GM21717 (cell line): ENCODE measurements at regions not wholly inside any gene's neighbourhood (a gene's known extent, or its start where the extent isn't known, plus 50 kb on each side); places are given as distances from the start of the nearest gene placed in this dataset.
"Not testable (repeated sequence)": the region's sequence is repeated elsewhere in the genome, so short reads cannot be mapped to it uniquely, and the experiment has no call there.

Source experiments
- ATAC-seq: cut with Tn5 transposase; IDR thresholded peaks from one replicate; pipeline ENCODE4 v1.9.1; 2021; ENCODE audit warnings: mild to moderate bottlenecking, moderate library complexity; ENCODE audit not compliant: unreplicated experiment

DNA sequence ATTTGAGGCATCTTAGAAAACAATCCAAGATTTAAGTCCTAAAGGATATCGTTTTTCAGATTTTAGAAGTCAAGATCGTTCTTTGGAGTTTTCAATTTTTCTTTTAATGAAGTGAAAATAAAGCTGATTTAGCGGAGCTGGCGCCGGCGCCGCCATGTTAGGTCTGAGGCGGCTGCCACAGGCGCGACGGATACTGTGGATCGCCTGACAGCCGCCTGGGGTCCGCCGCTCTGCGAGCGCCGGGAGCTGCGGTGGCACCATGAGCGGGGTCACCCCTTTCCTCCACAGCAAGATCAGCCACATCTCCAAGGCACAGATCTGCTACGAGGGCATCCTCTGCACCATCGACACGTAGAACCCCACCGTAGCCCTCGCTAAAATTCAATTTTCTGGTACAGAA is 247.2 kb downstream of the GJA1 start:
- no peak for ATAC-seq

DNA sequence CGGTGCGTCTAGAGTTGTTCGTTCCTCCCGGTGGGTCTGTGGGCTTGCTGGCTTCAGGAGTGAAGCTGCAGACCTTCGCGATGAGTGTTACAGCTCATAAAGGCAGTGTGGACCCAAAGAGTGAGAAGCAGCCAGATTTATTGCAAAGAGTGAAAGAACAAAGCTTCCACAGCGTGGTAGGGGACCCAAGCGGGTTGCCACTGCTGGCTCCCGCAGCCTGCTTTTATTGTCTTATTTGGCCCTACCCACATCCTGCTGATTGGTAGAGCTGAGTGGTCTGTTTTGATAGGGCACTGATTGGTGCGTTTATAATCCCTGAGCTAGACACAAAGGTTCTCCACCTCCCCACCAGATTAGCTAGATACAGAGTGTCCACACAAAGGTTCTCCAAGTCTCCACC is 250.4 kb downstream of the GJA1 start:
- ATAC-seq = not testable (repeated sequence)

DNA sequence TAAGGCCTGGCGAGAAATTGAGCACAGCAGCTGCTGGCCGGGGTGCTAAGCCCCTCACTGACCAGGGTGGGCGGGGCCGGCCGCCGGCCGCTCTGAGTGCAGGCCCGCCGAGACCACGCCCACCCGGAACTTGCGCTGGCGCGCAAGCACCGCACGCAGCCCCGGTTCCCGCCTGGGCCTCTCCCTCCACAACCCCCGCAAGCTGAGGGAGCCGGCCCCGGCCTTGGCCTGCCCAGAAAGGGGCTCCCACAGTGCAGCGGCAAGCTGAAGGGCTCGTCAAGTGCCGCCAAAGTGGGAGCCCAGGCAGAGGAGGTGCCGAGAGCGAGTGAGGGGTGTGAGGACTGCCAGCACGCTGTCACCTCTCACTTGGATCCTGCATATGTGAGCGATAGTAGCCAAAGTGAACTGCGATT is 251.2 kb downstream of the GJA1 start:
- no peak for ATAC-seq

DNA sequence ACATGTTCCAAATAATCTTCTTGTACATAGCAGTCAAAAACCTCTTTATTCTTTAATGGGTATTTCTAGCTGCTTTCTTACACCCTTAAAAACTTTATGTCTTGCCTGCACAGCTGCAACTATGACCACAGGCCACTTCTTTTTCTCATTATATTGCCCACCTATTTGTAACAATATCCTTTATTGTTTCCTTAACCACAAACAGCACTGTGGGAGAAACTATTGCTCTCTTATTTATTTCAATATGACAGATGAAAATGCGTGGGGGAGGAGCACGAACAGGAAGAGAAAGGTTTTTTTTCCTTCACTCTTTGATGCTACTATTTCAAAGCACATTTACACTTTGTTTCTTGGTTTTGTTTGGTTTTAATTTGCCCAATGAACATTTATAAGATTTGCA is 253.5 kb downstream of the GJA1 start:
- ATAC-seq = no peak

DNA sequence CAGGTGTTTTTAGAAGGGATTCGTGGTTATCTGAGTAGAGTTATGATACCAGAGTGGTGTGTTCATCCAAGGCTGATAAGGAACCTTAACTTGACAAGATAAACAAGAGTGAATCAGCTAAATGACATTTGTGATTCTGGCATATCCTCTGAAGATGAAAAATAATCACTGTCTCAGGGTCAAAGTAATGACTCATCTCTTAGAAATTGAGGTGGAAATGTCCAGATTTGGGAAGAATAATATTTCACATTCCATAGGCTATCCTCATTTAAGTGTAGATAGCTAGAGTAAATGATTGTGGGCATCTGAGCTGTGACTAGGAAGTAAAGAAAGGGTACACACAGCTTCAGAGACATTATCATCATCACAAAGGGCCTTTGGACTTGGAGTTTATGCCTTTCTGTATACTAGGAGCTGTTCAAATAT is 255.7 kb downstream of the GJA1 start:
- ATAC-seq = no peak

DNA sequence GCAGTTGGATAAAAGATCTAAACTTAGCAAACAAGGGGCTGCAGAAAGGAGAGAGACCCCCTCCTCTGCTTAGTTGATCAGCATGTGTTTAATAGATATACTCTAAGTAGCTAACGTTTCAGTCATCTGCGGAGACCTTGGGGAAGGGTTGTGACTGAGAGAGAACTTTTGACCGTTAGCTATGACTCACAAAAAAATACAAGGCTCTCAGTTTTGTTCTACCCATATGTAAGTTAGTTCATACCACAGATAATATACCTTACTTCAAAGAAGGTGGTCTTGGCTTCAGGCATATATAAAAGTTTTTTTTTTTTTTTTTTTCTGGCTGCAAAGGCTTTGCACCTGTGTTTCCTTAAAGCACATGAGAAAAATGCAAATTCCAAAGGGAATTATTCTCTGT is 258.9 kb downstream of the GJA1 start:
- ATAC-seq = no peak

DNA sequence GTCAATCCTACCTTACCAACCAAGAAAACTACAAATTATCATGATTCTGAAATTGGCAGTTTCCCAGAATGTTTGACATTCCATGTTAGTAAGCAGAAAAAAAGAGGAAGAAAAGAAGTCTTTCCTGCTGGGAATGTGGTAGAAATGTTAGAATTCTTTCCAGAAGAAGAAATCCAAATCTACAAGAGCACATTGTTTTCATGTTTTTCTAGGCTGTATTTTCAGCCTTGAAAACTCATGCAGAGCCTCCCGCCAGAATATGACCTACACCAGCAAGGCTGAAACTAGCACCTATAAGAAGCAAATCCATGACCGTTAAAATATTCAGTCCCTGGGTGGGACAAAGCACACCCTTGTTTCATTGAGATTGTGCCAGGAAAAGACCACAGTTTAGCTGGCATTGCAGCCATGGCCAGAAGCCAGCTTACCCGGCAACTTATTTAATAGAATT is 259.4 kb downstream of the GJA1 start:
- no peak for ATAC-seq

DNA sequence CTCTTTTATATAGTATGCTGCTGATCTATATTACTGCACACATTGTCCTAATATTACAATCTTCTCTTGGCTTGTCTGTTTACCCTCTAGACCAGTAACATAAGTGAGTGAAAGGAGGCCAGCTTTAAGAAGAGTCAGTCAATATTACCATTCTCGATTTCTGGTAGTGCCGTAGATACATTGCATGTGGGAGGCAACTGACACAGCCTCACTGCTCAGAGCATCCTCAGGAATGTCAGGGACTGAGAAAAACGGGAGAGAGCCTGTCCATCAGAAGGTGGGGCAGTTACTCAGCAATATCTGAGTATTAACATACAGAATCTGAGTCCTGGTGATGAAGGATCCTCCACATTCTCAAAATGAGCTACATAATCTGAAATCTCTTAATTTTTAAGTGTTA is 259.9 kb downstream of the GJA1 start:
- ATAC-seq = no peak

DNA sequence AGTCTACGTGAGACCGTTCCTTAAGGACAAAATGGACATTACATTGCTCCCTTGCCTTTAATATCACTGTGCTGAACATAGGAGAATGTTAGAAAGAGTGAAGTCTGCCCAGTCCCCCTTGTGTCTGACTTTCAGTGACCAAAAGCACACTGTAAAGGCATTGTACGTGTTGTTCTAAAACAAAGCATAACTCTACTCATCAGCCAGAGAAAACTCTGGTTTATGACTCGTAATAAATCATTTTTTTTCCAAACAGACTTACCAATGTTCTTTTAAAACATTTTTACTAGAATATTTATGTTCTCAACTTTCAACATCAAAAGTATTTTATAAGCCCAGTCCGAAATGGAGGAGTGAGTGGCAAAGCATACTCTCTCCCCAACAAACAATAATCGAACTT is 262.5 kb downstream of the GJA1 start:
- ATAC-seq = no peak

DNA sequence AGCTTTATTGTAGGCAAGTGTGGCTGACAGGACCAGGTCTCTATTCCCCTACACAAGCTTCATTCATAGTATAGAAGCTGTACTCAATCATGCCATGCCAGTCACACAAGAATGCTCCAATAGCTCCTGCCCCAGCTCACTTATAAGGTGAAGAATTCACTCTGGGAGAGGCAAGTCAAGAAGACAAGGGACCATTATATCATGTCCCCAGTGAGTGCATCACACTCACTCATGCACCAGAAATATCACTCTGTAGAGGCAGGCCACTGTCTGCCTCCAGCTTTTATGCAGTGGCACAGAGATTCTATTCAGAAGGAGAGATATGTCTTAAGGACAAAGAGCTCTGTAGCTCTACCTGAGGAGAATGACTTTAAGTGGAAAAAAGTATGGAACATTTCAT is 263.2 kb downstream of the GJA1 start:
- ATAC-seq = no peak

DNA sequence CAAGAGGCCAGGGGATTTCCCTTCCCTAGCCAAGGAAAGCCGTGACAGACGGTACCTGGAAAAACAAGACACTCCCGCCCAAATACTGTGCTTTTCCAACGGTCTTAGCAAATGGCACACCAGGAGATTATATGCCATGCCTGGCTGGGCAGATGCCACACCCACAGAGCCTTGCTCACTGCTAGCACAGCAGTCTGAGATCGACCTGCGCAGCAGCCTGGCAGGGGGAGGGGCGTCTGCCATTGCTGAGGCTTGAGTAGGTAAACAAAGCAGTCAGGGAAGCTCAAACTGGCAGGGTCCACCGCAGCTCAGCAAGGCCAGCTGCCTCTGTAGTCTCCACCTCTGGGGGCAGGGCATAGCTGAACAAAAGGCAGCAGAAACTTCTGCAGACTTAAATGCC is 267.7 kb downstream of the GJA1 start:
- not testable (repeated sequence) for ATAC-seq

DNA sequence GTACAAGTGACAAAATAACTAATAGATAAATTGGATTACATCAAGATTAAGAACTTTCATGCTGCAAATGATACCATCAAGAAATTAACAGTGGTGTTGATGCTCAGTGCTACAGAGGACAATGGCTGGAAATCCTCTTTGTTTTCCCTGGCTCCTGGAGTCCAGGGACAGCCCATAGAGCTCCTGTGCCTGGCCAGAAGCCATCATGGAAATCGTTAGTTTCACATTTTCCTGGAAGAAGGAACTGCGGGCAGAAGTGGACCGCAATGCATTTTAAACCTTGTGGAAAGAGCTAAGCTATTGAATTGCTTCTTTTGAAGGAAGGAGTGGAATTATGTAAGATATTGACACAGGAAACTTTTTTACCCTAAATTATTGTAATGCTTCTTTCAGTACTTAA is 276.0 kb downstream of the GJA1 start:
- ATAC-seq = no peak

DNA sequence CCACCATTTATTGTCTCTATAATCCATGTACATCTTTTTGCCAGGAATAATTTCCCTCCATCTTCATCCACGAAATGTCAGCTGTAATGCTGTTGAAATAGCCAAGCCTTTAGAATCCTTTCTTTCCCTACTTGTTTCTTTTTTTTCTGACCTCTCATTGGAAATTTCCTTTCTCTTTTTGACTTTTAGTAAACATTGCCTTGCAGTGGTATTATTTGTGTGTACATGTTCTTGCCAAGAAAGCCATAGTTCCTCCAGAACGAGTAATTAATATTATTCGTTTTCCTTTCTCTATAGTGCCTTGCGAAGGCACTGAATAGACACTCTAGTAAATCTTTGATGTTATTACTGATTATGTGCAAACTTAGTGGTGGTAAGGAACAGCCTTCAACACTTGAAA is 282.2 kb downstream of the GJA1 start:
- ATAC-seq = no peak

DNA sequence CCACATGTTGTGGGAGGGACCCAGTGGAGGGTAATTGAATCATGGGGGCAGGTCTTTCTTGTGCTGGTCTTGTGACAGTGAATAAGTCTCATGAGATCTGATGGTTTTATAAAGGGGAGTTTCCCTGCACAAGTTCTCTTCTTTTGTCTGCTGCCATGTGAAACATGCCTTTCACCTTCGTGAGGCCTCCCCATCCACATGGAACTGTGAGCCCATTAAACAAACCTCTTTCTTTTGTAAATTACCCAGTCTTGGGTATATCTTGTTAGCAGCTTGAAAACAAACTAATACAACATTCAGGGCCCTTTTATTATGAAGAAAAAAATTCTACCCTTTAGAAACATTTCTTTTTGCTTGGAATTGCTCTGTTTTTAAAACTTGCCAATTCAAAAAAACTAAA is 285.4 kb downstream of the GJA1 start:
- not testable (repeated sequence) for ATAC-seq

DNA sequence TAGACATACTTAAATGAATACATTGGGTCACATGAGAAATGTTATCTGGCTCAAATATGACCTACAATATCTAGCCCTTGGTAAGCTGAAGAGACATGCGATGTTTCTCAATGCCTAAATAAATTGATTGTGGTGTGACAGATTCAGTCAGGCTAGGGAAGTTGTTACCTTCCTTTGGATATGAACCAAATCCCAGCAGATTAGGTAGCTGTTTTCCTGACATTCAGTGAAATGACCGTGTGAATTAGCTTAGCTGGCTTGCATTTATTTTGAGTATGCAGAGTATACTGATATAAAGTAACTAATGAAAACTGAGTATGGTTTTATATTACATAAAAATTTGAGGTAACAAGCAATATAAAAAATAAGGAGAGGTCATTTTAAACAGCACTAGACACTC is 288.2 kb downstream of the GJA1 start:
- ATAC-seq = no peak

DNA sequence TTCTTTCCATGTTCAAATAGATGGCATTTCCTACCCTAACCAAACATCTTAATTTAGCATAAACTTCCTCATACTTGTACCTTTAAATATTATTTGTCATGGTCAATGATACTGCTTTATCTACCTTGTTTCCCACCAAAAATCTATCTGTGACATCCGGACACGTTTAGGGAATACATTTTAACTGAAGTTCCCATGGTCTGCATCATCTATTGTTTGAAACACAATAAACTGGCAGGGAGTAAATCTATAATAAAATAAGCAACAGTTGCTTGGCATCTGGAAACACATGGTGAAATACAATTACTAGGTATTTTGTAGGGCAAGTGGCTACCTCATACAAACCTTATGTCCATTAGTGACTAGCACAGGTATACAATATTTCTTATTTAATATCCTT is 289.1 kb downstream of the GJA1 start:
- no peak for ATAC-seq

DNA sequence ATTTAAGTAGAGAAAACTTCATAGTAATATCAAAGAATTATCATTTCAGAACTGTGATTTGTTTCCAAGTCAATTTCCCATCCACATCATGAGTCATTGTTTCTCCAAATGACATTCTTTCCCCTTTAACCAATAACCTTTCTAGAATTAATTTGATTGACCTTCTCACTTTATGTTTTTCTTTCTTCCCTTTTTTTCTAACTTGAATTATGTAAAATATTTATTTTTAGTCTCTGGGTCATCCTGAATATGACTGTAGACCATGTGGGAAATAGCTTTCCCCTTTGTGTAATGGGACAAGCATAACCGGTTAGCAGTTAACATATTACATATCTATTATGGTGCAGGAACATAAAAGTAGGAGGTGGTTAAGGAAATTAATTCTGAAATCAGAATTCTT is 291.1 kb downstream of the GJA1 start:
- no peak for ATAC-seq

DNA sequence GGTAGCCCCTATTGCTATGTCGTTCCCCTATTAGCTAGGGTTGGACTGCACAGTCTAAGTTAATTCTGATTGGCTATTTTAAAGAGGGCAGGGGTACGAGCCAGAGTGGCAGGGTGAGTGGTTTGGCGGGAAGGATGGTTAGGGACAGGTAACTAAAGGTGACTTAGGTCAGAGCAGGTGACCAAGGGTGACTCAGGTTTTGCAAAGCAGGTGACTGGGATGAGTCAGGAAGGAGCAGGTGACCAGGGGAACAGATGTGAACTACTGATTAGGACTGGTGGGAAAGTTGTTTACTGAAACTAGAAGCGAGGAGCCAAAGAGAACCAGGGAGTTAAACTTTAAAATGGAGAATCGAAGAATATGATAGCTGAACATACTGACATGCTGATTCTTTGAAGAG is 295.2 kb downstream of the GJA1 start:
- ATAC-seq = no peak

DNA sequence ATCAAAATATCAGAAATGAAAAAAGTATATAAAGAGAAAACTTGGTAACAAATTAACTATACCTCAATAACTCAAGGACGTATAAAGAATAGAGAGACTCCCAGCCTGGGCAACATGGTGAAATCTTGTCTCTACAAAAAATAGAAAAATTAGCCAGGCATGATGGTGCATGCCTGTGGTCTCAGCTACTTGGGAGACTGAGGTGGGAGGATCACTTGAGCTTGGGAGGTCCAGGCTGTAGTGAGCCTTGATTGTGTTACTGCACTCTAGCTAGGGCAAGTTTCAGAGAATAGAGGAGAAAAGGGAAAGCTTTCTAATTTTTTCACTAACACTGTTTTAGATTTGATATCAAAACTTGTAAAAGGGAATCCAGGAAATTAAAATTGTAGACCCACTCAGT is 295.9 kb downstream of the GJA1 start:
- ATAC-seq = no peak

DNA sequence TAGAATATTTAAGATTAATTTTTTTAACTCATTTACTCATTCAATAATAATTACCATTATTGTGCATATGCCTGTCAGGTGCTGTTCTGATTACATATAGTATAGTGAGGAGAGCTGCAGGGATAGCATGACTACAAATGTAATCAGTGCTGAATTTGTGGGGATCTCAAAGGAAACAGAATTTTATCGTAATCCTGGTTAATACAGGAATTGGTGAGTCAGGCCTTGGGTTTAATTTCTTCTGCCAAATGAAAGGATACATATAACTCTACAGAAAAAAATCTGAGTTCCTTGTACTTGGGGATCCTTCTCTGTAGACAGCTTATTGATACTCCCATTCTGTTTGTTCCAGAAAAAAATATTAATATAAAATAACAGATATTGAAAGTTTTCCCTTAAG is 297.2 kb downstream of the GJA1 start:
- ATAC-seq = no peak

DNA sequence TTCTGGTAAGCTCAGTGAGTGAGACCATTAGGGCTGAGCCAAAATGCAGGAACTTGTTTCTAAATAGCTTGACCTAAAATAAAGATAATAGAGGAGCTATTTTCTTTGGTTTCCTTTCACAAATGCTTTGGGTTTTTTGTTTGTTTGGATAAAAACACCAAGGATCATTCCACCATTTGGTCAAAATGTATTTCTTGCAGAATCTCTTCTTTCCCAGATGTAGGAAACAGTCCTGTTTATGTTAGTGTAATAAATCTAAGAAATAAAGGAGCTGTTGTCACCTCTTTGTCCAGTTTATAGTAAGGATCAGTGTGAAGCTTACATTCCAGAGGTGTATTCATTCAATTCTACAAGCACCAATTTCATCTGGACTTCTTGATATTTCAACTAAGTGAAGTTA is 297.8 kb downstream of the GJA1 start:
- ATAC-seq = no peak

DNA sequence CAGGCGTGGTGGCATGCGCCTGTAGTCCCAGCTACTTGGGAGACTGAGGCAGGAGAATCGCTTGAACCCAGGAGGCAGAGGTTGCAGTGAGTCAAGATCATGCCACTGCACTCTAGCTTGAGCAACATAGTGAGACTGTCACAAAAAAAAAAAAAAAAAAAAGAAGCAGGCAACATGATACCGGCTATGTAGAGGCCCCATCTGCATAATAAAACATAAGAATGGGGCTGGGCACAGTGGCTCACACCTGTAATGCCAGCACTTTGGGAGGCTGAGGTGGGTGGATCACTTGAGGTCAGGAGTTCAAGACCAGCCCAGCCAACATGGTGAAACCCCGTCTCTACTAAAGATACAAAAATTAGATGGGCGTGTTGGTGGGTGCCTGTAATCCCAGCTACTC is 304.7 kb downstream of the GJA1 start:
- not testable (repeated sequence) for ATAC-seq

DNA sequence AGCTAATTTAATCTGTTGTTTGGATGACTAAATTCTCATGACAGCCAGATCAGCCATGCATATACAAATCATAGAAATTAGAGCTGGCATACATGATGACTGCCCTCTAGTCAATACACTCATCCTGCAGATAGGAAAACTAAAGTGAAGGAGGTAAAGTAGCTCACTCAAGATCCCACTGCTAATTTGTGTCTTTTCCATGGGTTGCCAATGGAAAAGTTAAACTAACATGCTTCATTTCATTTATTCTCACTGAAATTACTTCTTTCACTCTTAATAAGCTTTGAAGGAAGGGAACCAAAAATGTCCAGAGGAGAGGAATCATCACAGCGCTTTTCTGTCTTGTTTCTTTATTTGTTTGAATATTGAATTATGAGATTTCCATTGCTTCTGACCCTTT is 308.2 kb downstream of the GJA1 start:
- ATAC-seq = no peak

DNA sequence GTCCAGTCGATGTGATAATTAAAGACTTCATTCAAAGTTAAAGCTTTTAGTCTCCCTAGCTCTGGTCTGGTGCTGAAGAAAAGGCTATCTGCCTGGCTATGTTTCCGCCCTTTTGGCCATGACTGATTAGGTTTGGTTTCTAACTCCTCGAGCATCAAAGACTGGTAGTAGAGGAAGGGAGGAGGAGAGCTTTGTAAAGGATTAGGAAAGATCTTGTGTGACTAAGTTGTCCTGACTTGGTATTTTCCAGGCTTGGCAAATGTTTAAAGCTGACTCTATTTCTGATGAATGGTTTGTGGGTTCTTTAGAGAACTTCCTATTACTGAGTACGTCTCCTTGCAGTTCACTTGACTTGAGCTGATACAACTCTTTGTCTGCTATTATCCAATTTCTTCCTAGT is 312.9 kb downstream of the GJA1 start:
- ATAC-seq = no peak
